CD4-positive, alpha-beta T cell treated with Interleukin-12 subunit alpha and Interleukin-12 subunit beta, for 1 hour (primary cell): ENCODE measurements at regions not wholly inside any gene's neighbourhood (a gene's known extent, or its start where the extent isn't known, plus 50 kb on each side); places are given as distances from the start of the nearest gene placed in this dataset.
"Not testable (repeated sequence)": the region's sequence is repeated elsewhere in the genome, so short reads cannot be mapped to it uniquely, and the experiment has no call there.

Experiments used
- DNase-seq: peaks from one replicate; pipeline ENCODE4 v3.0.0-alpha.2; 2020

DNA sequence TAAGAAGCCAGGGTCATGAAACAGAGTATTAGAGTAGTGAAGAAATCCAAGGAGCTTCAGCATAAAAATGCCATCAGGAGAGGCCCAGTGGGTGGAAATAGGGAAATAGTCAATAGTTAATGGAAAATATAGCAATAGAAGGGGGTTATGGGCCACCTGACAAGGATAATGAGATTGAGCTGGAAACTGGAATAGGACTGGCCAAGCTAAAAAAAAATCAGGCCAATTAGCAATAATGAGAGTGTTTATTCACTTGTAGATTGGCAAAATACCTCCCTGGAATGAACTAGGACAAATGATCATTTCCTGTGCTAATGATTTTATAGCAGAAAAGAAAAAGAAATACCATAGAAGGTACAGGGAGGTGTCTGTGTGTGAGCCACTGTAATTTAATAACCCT is 97.9 kb downstream of the PLCE1 start:
- DNase-seq, result no peak

DNA sequence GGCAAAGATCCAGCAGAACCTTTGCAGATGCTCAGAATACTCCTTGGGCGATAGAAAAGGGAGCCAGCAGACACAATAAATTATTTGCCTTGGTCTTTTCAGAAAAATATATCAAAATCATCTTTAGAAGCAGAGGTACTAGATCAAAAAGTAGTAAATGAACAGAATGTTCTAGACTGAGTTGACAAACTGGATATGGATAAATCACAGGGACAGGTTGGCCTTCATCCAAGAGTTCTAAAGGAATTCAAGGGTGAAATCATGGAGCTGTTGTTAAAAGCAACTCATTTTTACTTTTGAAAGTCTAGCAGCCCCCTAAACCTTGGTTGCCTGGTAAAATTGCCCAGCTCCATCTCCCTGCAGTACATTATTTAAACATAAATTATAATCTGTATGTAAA is 99.1 kb downstream of the PLCE1 start:
- DNase-seq, result no peak

DNA sequence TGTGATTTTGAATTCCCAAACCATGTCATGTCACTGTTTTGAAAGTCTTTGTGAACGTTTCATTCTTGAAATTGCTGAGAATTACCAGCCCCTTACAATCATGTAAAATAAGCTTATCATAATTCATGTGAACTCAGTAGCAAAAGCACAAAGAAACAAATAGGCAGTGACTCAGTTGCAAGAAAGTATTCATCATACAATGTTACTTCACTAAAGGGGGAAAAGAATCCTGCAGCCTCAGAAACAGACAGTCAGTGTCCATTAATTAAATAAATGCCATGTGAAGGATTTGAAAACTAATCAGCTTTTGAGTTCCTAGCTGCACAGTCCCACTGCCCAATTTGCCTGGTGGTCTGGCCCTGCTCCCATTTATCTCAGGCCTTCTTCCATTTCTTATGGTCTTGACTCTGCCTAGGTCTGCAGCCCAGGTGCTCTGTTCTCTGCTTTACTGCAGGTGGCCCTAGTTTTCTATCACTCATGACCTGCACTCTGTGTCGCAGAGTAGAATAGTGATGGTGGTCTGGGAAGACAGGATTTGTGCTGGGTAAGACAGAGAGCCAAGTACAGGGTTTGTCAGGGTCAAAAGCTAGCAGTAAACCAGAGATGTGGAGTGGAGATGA is 99.7 kb downstream of the PLCE1 start:
- no peak for DNase-seq

DNA sequence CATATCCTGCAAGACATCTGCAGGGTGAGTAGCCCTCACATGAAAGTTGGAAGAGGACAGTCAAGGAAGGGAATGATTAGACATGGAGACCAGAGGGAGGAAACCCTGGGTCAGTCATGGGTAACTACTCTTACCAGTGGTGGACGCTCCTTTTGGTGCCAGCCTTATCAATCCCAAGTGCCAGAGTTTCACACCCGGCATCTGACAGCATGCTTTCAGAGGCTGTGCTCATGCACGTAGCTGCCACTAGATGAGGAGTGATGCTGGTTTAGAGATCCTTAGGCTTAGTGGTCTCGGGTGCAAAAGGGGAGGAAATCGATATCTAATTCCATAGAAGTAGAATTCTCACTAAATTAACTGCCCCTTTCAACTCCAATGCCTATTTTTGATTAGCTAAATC is 100.8 kb downstream of the PLCE1 start:
- DNase-seq, result no peak

DNA sequence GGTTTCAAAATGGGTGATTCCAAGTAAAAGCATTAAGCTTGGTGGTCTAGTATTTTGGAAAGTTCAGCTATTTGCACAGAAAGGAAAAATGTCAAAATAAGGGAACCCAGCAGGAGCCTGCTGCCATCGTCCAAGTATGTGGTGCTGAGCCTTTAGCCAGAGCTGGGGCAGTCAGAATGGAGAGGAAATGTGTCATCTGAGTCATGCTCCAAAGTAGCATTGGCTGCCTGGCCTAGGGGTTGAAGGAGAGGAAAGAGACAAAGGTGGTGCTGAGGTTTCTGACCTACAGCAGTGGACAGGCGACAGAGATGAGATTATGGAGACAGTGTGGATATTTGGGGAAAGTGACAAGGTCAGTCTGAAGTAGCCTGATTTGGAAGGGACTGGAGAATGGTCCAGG is 103.9 kb downstream of the PLCE1 start:
- no peak for DNase-seq

DNA sequence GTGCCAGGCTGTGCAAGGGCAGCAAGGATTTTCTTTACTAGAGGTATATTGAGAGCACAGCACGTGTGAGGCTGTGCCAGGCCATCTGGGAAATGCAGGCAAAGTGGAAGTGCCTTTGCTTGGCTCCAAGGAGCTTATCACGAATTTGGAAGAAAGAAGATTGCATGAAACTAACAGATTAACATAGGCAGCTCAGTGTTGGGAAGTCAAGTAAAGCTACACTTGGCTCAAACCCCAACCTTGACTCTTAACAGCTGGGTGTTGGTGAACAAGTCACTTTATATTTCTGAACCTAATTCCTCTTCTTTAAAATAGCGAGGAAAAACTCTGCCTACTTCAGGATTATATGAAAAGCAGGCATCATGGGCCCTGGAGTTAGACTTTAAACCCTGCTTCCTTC is 105.2 kb downstream of the PLCE1 start:
- no peak for DNase-seq

DNA sequence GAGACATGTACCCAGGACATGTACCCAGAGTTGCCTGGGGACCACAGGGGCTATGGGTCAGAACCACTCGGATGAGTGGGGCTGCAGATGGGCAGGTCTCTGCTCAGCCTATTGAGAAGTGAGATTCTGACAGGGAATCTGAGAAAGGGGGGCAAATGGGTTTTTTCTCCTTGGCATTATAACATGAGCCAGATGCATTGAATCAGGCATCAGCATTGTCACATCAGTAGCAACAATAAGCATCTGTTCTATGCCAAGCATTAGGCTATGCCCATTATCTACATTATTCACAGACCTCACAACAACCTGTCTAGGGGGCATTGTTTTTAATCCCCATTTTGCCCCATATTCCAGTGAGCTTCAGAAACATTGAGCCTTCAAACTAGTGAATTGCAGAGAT is 108.2 kb downstream of the PLCE1 start:
- no peak for DNase-seq

DNA sequence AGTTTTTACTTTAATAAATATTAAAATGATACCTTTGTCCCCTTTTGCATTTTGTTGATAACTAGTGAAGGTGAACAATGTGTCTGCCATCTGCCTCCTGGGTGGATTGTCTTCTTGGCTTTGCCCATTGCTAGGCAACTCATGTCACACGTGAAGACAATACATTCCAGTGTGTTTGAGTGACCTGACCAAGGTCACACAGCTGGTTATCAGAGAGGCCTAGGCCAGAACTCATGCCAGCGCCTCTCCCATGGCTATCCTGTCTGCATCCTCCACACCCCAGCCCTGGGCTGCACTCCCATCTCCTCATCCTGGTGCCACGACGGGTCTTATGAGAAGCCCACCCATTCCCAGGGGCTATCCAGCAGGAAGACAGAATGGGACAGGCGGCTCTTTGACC is 108.7 kb downstream of the PLCE1 start:
- no peak for DNase-seq

DNA sequence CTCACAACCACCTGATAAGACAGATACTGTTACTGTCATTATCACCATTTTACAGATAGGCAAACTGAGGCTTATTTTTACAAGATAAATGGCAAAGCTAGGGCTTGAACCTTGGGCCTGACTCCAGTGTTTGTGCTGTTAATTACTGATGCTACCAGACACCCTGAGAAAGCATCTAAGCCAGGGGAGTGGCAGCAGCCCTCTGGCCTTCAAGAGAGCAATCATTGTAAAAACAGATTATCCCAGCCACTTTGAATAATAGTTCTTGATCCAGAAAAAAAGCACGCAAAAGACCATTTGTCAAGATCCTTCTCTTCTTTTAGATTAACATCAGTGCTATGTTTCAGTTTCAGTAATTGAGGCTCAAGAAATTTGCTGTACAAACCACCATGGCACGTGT is 109.5 kb downstream of the PLCE1 start:
- no peak for DNase-seq

DNA sequence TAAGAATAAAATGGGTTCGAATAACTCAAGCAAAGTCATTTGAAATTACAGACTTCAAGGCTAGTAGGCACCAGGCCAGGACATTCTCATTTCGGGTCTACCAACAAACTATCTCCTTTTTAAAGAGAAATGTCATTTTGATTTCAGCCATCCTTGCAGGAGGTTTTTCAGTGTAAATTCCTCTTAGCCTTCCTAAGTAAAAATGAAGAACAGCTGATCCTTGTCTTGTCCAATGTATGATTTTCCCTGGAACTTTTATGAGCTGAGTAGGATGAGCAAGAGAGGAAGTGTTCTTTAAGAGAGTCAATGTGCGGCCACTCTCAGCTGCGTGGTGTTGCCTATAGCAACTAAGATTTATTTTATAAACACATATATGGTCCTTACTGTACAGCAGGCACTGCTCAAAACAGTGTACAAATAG is 110.1 kb downstream of the PLCE1 start:
- no peak for DNase-seq

DNA sequence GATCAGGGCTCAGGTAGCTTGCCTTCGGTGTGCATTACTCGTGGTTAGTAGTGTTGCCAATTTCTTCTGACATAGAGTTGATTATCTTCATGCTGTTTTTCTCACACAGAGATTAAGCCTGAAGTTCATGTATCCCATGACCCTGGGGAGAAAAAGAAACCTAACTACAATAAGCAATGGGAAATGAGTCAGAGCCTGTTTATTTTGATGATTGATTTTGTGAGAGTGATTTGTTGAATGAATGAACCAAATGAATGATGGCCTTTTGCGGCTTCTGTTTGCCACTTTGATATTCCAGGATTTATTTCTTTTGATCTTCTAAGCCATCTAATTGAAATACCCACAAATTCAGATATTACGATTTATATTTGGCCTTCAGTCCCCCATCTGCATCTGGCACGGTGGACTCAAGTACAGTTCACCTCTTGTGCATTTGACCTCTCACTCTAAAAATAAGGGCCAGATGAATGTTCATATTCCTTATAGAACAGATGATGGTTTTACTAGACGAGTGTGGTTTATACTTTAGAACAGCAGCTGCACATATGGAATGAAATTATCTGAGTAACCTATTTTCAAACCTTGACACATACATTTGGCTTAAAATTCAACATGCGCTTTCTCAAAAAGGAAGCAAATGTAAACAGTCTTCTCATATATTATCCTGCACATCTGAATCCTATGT is 110.7 kb downstream of the PLCE1 start:
- DNase-seq, result no peak

DNA sequence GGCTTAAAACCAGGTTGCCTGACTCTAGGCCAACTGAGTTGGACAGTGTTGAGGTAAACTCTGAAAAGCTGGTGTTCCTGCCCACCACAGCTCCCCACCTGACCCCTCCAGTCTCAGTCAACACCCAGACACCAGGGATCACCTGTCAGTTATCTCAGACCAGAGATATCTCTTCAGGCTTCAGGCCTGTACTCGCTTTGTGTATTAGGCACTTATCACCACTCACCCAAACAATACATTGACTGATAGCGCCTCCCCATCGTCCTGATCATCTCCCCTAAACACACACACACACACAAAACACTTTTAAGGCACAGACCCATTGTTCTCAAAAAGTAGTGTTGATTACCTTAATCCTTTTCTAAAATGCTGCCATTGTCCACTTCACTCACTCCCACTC is 111.5 kb downstream of the PLCE1 start:
- DNase-seq, result no peak

DNA sequence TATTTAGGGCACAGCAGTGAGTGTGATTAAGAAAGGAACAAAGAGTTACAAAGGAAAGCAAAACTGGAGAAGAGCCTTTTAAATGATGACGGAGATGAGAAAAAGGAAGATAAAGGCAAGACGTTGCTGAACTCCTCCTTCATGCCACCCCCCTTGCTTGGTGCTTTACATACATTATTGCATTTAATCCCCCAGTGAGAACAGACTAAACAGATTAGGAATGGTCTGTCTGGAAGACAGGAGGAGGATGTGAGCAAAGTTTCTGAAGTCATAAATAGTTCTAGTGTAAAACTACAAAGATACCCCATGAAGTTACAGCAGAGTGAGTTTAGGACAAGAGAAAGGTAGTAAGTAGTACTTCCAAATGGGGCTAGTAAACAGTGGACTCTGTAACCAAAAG is 113.5 kb downstream of the PLCE1 start:
- DNase-seq, result no peak

DNA sequence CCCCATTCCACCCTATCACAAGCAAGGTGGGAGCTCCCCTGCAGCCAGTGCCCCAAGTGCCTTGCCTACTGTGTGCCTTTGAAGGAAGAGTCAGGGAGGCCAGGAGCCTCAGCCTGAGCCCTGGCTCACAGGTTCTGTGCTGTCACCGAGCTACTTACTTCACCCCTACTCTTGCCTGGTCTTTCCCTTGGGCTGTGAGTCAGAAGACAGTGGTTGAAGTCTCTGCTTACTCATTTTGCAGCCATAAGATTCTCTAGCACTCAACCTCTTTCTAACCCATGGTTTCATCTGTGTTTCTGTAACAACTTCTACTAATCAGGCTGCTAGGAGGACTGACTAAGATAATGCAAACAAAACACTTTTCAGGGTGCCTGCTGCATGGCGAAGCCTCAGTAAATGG is 114.5 kb downstream of the PLCE1 start:
- DNase-seq, result no peak

DNA sequence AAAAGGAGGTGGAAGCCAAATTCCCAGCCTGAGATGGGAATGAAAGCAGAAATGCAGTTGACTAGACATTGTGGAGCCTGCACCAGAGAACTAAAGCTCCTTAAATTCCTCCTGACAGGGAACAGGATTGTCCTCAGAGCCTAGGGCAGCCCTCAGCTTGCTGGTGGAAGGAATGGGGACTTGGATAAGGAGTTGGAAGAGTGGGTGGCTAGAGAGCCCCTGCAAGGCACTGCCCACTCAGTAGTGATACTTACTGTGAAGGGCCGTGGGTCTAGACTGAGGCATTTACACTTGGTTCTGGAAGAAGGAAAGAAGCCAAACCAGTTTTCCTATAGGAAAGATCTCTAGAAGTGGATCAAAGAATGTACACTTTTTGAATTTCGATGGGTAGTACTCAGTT is 117.6 kb downstream of the PLCE1 start:
- no peak for DNase-seq

DNA sequence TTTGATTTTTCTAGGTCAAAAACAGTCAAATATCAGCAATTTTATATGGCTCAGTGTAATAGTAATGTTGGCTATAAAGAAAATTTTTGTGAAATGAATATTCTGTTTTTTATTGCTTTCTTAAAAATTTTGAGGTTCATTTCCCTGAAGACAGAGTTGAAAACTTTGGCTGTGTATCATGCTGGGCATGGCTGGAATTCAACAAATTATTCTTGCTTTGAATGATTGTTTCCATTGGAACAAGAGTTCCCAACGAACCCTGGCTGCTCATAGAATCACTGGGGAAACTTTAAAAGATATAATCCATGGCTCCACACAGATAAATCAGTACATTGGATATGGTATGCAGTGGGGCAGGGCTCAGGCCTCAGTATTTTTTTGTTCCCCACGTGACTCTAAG is 118.6 kb downstream of the PLCE1 start:
- no peak for DNase-seq

DNA sequence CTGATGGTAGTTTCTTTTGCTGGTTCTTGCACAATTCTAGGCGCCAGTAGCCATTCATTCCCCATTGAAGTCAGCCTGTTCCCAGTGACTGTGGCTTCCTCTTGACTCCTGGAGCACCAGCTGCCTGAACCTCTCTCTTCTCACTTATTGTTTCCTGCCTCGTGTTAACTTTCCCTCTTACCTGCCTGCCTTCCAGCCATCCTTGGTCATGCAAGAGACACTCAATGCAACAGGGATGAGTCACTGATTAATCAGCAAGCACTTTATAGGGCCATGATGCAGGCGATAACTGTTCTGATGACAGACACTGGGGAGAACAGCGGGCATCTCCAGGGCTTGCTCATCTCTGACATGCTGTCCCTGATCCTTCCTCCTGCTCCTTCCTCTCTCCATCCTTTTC is 122.0 kb downstream of the PLCE1 start:
- no peak for DNase-seq

DNA sequence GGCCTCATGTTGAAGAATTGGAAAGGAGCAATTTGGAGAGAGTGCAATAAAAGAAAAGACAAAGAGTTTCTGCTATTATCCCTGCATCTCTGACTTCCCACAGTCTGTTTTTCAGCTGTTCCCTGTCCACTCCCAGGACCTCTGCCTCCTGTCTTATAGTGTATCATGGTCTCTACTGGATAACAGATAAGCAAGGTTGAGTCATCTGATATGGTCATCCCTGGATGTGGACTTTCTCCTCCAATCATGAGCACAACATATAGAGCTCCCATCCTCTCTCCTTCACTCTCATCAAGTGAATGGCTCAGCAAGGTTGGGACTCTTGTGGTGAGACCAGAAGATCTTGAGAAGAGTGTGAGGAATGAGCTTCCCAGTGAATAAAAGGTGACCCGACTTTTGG is 123.1 kb downstream of the PLCE1 start:
- no peak for DNase-seq

DNA sequence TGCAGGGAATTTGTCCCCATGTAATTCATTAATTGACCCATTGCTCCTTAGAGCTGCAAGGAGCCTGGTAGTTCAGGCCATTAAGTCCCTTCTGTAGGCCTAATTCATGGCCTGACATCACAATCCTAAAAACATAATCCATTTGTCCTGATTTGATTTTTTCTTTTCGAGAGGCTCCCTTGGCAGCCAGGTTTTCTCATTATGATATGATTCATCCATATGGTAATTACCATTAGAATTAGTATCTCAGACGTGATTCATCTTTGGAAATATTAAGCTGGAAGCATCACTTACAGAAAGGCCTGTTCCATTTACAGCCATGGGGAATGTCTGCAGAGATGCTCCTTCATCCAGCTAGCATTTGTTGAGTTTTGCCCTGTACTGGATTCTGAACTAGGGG is 128.5 kb downstream of the PLCE1 start:
- DNase-seq, result no peak

DNA sequence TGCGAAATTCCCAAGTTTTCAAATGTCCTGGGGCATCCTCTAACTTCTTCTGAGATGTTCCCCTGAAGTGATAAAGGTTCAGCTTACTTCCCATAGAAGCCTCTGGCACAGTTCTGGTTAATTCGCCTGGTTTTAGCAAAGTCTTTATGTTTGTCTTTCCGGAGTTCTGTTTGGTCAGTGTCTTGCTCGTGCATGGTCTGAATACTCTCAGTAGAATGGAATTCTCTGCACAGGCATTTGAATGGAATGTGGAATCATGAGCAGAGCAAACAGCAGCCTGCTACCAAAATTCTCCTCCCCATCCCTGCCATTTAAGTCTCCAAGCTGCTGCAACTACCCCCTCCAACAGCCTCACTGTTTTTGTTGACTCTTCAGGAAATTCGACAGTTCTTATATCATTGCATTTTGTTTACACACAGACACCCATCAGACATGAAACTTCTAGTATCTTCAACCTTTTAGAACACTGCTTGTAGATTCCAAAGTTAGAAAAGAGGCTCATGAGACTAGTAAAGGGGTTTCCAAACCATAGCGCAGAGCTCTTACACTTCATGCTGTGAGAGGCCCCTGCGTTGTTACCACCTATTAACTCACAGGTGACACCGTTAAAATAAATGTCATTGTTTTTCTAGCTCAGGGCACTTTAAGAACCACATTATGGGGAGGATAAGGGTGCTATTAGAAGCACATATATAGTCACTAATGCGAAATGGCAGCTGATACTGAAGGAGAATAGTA is 129.7 kb downstream of the PLCE1 start:
- no peak for DNase-seq

DNA sequence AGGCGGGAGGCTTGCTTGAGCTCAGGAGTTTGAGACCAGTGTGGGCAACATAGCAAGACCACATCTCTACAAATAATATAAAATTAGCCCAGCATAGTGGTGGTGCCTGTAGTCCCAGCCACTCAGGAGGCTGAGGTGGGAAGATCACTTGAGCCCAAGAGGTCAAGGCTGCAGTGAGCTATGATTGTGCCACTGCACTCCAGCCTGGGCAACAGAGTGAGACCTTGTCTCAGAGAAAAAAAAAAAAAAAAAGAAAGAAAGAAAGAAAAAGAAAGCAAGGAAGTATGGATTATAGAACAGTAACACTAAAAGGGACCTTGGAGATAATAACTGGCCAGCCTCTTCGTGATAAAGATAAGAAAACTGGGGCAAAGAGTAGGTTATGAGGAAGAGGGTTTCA is 130.4 kb downstream of the PLCE1 start:
- not testable (repeated sequence) for DNase-seq

DNA sequence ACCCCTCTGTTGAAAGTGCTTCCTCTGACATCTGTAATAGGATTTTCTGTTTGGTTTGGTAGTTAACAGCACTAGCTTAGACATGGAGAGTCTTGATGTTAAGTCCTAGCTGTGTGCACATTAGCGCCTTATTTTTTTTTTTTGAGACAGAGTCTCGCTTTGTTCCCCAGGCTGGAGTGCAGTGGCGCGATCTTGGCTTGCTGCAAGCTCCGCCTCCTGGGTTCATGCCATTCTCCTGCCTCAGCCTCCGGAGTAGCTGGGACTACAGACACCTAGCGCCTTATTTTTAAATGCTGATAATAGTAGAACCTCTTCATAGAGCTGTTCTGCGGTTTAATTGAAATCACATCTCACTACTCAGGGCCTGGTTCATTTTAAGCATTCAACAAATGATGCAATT is 131.5 kb downstream of the PLCE1 start:
- DNase-seq, result not testable (repeated sequence)

DNA sequence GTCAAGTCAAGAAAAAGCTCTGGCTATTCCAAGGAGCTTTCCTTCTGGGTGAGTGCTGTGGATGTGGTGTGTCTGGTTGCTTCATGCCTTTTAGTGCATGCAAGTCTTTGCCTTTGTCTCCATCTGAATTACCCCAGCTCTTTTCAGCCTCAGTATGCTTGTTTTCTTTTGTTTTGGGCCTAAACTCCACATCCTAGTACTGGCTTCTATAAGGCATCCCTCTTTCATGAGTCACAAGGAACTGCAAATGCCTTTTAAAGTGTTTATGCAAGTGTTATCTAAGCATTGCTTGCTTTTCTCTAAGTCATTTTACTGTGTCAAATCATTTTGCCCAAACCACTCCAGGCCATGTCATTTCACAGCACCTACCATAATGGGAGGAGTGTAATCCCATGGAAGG is 132.1 kb downstream of the PLCE1 start:
- DNase-seq, result no peak

DNA sequence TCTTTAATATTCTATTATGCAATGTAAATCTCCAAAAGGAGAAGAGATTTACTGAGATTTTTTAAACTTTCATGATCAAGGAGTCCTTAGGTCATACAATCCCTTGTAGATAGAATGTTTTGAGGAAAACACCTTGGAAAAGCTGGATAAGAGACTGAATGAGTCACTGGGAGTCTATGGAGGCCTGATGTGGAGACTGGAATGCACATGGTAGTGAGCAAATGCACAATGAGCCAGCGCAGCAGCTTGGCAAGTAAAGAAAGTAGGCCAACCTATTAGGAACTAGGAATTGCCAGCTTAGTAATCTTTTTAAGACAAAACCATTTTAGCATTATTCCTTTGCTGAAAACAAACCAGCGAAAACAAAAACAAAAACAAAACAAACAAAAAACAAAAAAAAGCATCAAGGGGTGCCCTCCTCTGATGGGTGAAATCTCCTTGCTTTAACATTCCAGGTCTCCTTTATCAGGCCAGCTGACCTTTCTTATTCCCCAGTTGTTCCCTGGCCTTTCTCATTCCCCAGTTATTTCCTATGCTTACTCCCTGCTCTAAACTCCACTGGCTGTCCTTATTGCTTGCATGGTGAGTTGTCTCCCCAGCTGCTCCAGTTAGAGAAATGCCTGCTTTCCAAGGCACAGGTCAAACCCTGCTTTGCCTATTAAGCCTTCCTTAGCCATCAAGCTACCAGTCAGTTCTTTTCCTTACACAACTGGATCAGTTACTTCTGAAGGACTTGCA is 135.8 kb downstream of the PLCE1 start:
- DNase-seq, result no peak
